ENCODE measurements at regions not wholly inside any gene's neighbourhood (a gene's known extent, or its start where the extent isn't known, plus 50 kb on each side); places are given as distances from the start of the nearest gene placed in this dataset.
"Not testable (repeated sequence)": the region's sequence is repeated elsewhere in the genome, so short reads cannot be mapped to it uniquely, and the experiment has no call there.

GRCh38 chr4:22635182-22635549 is 57.6 kb upstream of the GBA3 start:
- not testable (repeated sequence) for TF ChIP-seq CTCF, POLR2A (IDR thresholded peaks at IDR 0.05)

Data from right lobe of liver (tissue), 4 donors.